Bronchial epithelial cell (primary cell): ENCODE measurements at regions not wholly inside any gene's neighbourhood (a gene's known extent, or its start where the extent isn't known, plus 50 kb on each side); places are given as distances from the start of the nearest gene placed in this dataset.

Source experiments
- DNase-seq: peaks from one replicate; pipeline ENCODE4 v3.0.0-alpha.2; 2010; ENCODE audit warnings: low read depth
- FAIRE-seq: peaks from 2 replicates; lab custom pipeline; 2011; peaks lifted over from hg19 to GRCh38; lab: Jason Lieb, UNC
- H3K27me3 ChIP-seq: 2 replicates; pipeline ENCODE4 v1.5.1; 2011; ENCODE audit warnings: low read length; ENCODE audit not compliant: control insufficient read depth, insufficient read depth
- H3K36me3 ChIP-seq: 2 replicates; pipeline ENCODE4 v1.5.1; 2011; ENCODE audit warnings: low read length; ENCODE audit not compliant: control insufficient read depth, insufficient read depth
- H3K4me3 ChIP-seq: 2 replicates; pipeline ENCODE4 v1.5.1; 2011; ENCODE audit warnings: mild to moderate bottlenecking, low read depth, low read length, control low read depth
- TF ChIP-seq, protein P1 (sequence below): IDR thresholded peaks from 2 replicates; pipeline ENCODE4 v1.5.1; 2011; ENCODE audit warnings: mild to moderate bottlenecking, moderate library complexity, low read length, control low read depth, inconsistent platforms; ENCODE audit not compliant: insufficient read depth, severe bottlenecking

GRCh38 chr16:10317425-10318001 is 68.3 kb upstream of the ATF7IP2 start:
- TF ChIP-seq, protein P1, sequence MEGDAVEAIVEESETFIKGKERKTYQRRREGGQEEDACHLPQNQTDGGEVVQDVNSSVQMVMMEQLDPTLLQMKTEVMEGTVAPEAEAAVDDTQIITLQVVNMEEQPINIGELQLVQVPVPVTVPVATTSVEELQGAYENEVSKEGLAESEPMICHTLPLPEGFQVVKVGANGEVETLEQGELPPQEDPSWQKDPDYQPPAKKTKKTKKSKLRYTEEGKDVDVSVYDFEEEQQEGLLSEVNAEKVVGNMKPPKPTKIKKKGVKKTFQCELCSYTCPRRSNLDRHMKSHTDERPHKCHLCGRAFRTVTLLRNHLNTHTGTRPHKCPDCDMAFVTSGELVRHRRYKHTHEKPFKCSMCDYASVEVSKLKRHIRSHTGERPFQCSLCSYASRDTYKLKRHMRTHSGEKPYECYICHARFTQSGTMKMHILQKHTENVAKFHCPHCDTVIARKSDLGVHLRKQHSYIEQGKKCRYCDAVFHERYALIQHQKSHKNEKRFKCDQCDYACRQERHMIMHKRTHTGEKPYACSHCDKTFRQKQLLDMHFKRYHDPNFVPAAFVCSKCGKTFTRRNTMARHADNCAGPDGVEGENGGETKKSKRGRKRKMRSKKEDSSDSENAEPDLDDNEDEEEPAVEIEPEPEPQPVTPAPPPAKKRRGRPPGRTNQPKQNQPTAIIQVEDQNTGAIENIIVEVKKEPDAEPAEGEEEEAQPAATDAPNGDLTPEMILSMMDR: no peak
- Histone ChIP-seq H3K4me3 (no peak overlapping the region), H3K36me3 (no peaks in the 10 kb centered on the region), H3K27me3 (no peaks in the 10 kb centered on the region)
- DNase-seq (no peak), FAIRE-seq (no peak)

DNA sequence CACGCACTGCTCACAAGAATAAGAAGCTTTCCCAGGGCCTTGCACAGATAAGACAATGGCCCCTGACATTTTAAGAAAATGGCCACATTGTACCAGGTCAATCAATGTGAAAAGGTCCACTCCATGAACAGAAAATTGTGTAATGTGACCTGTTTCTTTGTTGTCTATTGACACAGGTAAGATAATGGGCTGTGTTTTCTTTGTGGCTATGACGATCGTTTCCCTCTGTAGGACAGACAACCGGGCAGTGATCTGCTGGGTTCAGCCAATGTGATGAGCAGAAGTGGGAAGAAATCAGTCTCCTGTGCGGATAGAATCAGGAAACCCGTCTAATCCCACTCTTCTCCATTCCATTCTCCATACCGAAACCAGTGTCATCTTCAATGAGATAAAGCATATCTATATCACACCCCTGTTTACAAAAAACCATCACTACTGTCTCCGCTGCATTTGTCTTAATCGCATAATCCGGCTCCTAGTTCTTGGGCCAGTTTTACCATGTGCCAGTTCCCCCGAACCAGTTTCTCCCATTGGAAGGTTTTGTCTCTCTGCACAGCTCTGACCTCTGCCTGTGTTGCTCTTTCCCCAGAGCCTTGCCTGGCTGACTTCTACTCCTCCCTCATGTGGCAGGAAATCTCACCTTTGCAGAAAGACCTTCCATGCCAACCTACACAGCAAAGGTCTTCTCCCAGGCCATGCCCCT is 66.9 kb upstream of the ATF7IP2 start:
- Histone ChIP-seq H3K4me3 (no peak overlapping the region), H3K27me3 (no peaks in the 10 kb centered on the region), H3K36me3 (no peaks in the 10 kb centered on the region)
- FAIRE-seq (peak; percentile 47), DNase-seq (no peak)
- TF ChIP-seq, protein P1: no peak

- no peak for FAIRE-seq
- H3K4me3 ChIP-seq: no peak overlapping the region
- H3K27me3 ChIP-seq: no peaks in the 10 kb centered on the region
- DNase-seq: no peak
- H3K36me3 ChIP-seq: no peaks in the 10 kb centered on the region
- TF ChIP-seq, protein P1: no peak
Observed at GRCh38 chr16:10321407-10322387, 64.2 kb upstream of the ATF7IP2 start.

DNA sequence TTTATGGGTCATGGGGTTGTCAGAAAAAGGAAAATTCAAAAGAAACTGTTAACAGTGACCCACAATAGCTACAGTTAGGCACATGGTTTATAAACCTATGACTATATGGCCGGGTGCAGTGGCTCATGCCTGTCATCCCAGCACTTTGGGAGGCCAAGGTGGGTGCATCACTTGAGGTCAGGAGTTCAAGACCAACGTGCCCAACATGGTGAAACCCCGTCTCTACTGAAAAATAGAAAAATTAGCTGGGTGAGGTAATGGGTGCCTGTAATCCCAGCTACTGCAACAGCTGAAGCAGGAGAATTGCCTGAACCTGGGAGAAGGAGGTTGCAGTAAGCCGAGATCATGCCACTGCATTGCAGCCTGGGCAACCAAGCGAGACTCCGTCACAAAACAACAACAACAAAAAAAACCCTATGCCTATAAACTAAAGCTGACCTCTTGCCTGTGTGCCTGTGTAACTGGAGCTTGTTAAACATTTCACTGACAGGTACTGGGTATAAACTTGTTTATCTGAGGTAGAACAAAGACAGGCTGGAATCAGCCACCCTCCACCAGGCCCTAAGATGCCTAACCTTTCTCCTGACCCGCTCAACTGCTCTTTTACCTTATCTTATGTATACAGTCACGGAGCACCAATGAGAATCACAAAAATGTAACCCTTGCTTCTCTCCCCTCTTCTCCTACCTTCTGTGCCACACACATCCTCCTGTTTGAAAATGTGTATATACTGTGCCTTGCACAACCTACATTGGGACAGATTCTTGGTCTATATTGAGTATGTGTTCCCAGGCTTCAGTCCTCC is 62.9 kb upstream of the ATF7IP2 start:
- Histone ChIP-seq H3K36me3 (no peaks in the 10 kb centered on the region), H3K4me3 (no peak overlapping the region), H3K27me3 (no peaks in the 10 kb centered on the region)
- TF ChIP-seq, protein P1: no peak
- FAIRE-seq (no peak), DNase-seq (no peak)

DNA sequence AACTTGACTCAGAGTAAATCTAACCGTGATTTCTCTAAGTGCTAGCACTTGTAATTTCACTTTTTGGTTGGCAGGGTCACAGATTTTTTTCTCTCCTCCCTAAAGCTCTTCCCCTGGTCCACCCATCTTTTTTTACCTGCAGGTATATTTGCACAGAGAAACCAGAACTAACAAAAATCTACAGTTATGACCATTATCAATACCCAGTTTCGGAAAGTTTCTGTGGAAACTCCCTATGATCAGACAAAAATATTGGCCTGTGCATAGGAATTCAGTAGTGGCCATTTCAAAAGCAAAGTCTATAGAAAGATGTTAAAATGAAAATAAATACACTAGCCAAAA is 62.4 kb upstream of the ATF7IP2 start:
- no peak for FAIRE-seq

More for the DNA sequence above, 62.4 kb upstream of the ATF7IP2 start:
- Histone ChIP-seq H3K36me3 (no peaks in the 10 kb centered on the region), H3K27me3 (no peaks in the 10 kb centered on the region), H3K4me3 (no peak overlapping the region)
- TF ChIP-seq, protein P1: no peak
- no peak for DNase-seq
